HG02840 (cell line): ENCODE measurements at regions not wholly inside any gene's neighbourhood (a gene's known extent, or its start where the extent isn't known, plus 50 kb on each side); places are given as distances from the start of the nearest gene placed in this dataset.
"Not testable (repeated sequence)": the region's sequence is repeated elsewhere in the genome, so short reads cannot be mapped to it uniquely, and the experiment has no call there.

ENCODE experiments used
- ATAC-seq: cut with Tn5 transposase; IDR thresholded peaks from one replicate; pipeline ENCODE4 v1.9.1; 2021; ENCODE audit warnings: mild to moderate bottlenecking, moderate library complexity, moderate number of reproducible peaks; ENCODE audit not compliant: unreplicated experiment, low FRiP score

GRCh38 chr2:39999864-40000263 is 220.8 kb upstream of the THUMPD2 start:
- no peak for ATAC-seq

- no peak for ATAC-seq
Measured at GRCh38 chr2:39998617-39999016, 219.6 kb upstream of the THUMPD2 start.

- no peak for ATAC-seq
Measured at GRCh38 chr2:39996653-39997080, 217.6 kb upstream of the THUMPD2 start.

- ATAC-seq, result no peak
Measured at GRCh38 chr2:39995005-39995737, 216.1 kb upstream of the THUMPD2 start.

- ATAC-seq, result no peak
Measured at GRCh38 chr2:39994151-39994550, 215.1 kb upstream of the THUMPD2 start.

- no peak for ATAC-seq
Measured at GRCh38 chr2:39991298-39991697, 212.2 kb upstream of the THUMPD2 start.

GRCh38 chr2:39990335-39990900 is 211.4 kb upstream of the THUMPD2 start:
- ATAC-seq, result no peak

- no peak for ATAC-seq
Measured at GRCh38 chr2:39989888-39990287, 210.8 kb upstream of the THUMPD2 start.

GRCh38 chr2:39981883-39982311 is 202.8 kb upstream of the THUMPD2 start:
- no peak for ATAC-seq

- no peak for ATAC-seq
Measured at GRCh38 chr2:39975476-39976020, 196.5 kb upstream of the THUMPD2 start.

- ATAC-seq, result no peak
Measured at GRCh38 chr2:39968037-39968436, 189.0 kb upstream of the THUMPD2 start.

- not testable (repeated sequence) for ATAC-seq
Measured at GRCh38 chr2:39960681-39961080, 181.6 kb upstream of the THUMPD2 start.

- ATAC-seq, result no peak
Measured at GRCh38 chr2:39954346-39954745, 175.3 kb upstream of the THUMPD2 start.

GRCh38 chr2:39949131-39949530 is 170.1 kb upstream of the THUMPD2 start:
- no peak for ATAC-seq

GRCh38 chr2:39948016-39948719 is 169.1 kb upstream of the THUMPD2 start:
- ATAC-seq, result no peak

GRCh38 chr2:39947294-39948015 is 168.4 kb upstream of the THUMPD2 start:
- ATAC-seq, result no peak

GRCh38 chr2:39942950-39943349 is 163.9 kb upstream of the THUMPD2 start:
- ATAC-seq, result no peak

GRCh38 chr2:39938035-39938835 is 159.2 kb upstream of the THUMPD2 start:
- ATAC-seq, result no peak

GRCh38 chr2:39937621-39938020 is 158.6 kb upstream of the THUMPD2 start:
- ATAC-seq, result no peak

GRCh38 chr2:39934851-39935250 is 155.8 kb upstream of the THUMPD2 start:
- ATAC-seq, result no peak
